H1 (cell line): ENCODE measurements at regions not wholly inside any gene's neighbourhood (a gene's known extent, or its start where the extent isn't known, plus 50 kb on each side); places are given as distances from the start of the nearest gene placed in this dataset.

Experiments
- CTCF ChIA-PET: fragments of 300-600 bp; sonication (Branson Sonifier 250); formaldehyde crosslinking; loops from one replicate; lab custom pipeline; 2021; ENCODE audit not compliant: partially characterized antibody; lab: Charles Lee
- POLR2A ChIA-PET: fragments of 300-600 bp; sonication (Branson Sonifier 250); formaldehyde crosslinking; loops from one replicate; lab custom pipeline; 2021; ENCODE audit warnings: inconsistent platforms; ENCODE audit not compliant: partially characterized antibody; lab: Charles Lee
- DNase-seq, 2 experiments: peaks; one replicate each; pipeline versions ENCODE4 v3.0.0 to v3.0.0-alpha.2; 2010 to 2022; ENCODE audit warnings: low spot score in 2 of 2, low read depth in 1 of 2, mixed read lengths in 1 of 2
- FAIRE-seq: peaks from 2 replicates; lab custom pipeline; 2011; peaks lifted over from hg19 to GRCh38; lab: Jason Lieb, UNC
- H2AFZ ChIP-seq: 2 replicates; pipeline ENCODE4 v1.8.1; 2012; ENCODE audit warnings: low read length, inconsistent platforms
- H2AK5ac ChIP-seq: 2 replicates; pipeline ENCODE4 v1.6.1; 2013; ENCODE audit warnings: low read depth, low read length
- H2BK120ac ChIP-seq: replicated peaks from 2 replicates; pipeline ENCODE3; 2013; ENCODE audit warnings: low read depth, low read length, inconsistent platforms
- H2BK12ac ChIP-seq: 2 replicates; pipeline ENCODE4 v1.6.1; 2013; ENCODE audit warnings: low read depth, low read length
- H2BK15ac ChIP-seq: 2 replicates; pipeline ENCODE4 v1.6.1; 2013; ENCODE audit warnings: low read length
- H2BK20ac ChIP-seq: 2 replicates; pipeline ENCODE4 v1.6.1; 2013; ENCODE audit warnings: low read length
- H2BK5ac ChIP-seq: 2 replicates; pipeline ENCODE4 v1.6.1; 2013; ENCODE audit warnings: low read depth, low read length
- H3K14ac ChIP-seq: 2 replicates; pipeline ENCODE4 v1.6.1; 2013; ENCODE audit warnings: inconsistent platforms; ENCODE audit not compliant: insufficient read length
- H3K18ac ChIP-seq: 2 replicates; pipeline ENCODE4 v1.6.1; 2013; ENCODE audit warnings: low read length; ENCODE audit errors: extremely low read depth
- H3K23ac ChIP-seq: 2 replicates; pipeline ENCODE4 v1.6.1; 2013; ENCODE audit warnings: inconsistent platforms; ENCODE audit not compliant: insufficient read length
- H3K23me2 ChIP-seq: 2 replicates; pipeline ENCODE4 v1.6.1; 2013; ENCODE audit warnings: low read depth, low read length
- H3K27ac ChIP-seq: 2 replicates; pipeline ENCODE4 v1.6.1; 2011; ENCODE audit warnings: low read depth, low read length, inconsistent platforms
- H3K27me3 ChIP-seq, 4 experiments: replicated peaks in 1 of 4; 1 replicate in 1 of 4; 2 replicates in 3 of 4; pipeline versions ENCODE4 v1.6.1 to v1.8.1; 2011 to 2013; ENCODE audit warnings: low read length in 3 of 4, mild to moderate bottlenecking in 3 of 4, inconsistent platforms in 2 of 4, mixed read lengths in 2 of 4, moderate library complexity in 1 of 4; ENCODE audit not compliant: control insufficient read depth in 3 of 4, insufficient read depth in 3 of 4; ENCODE audit errors: extremely low read depth in 1 of 4
- H3K36me3 ChIP-seq, 4 experiments: 2 replicates each; pipeline versions ENCODE4 v1.6.1 to v1.8.1; 2011 to 2013; ENCODE audit warnings: mild to moderate bottlenecking in 4 of 4, low read length in 3 of 4, moderate library complexity in 2 of 4, control low read depth in 1 of 4, inconsistent platforms in 1 of 4; ENCODE audit not compliant: insufficient read depth in 4 of 4, control insufficient read depth in 2 of 4
- H3K4ac ChIP-seq: replicated peaks from 2 replicates; pipeline ENCODE3; 2013; ENCODE audit warnings: low read length, low read depth, mixed read lengths, inconsistent platforms; ENCODE audit not compliant: insufficient read length
- H3K4me1 ChIP-seq, 4 experiments: replicated peaks in 1 of 4; 1 replicate in 1 of 4; 2 replicates in 3 of 4; pipeline versions ENCODE4 v1.6.1 to v1.8.1; 2011 to 2013; ENCODE audit warnings: low read length in 3 of 4, inconsistent platforms in 2 of 4, mixed read lengths in 1 of 4; ENCODE audit not compliant: insufficient read depth in 4 of 4, control insufficient read depth in 3 of 4
- H3K4me2 ChIP-seq, 2 experiments: 2 replicates each; pipeline versions ENCODE4 v1.6.1 to v1.8.1; 2011 to 2013; ENCODE audit warnings: low read depth in 2 of 2, low read length in 2 of 2, control low read depth in 1 of 2, inconsistent platforms in 1 of 2, mild to moderate bottlenecking in 1 of 2; ENCODE audit not compliant: insufficient read depth in 1 of 2
- H3K4me3 ChIP-seq, 4 experiments: fragments of 200-600, 300-600 bp in 1 of 4; sonication (generic), shearing (Covaris generic), sonication (Bioruptor Twin) in 1 of 4; 2 replicates each; pipeline versions ENCODE4 v1.5.1 to v1.8.1; 2011 to 2016; ENCODE audit warnings: low read length in 4 of 4, low read depth in 3 of 4, control low read depth in 2 of 4, inconsistent platforms in 2 of 4, mild to moderate bottlenecking in 2 of 4, mixed read lengths in 1 of 4, moderate library complexity in 1 of 4; ENCODE audit not compliant: insufficient read depth in 2 of 4; ENCODE audit errors: extremely low read depth in 1 of 4
- H3K56ac ChIP-seq: replicated peaks from 2 replicates; pipeline ENCODE3; 2013; ENCODE audit warnings: low read depth, mild to moderate bottlenecking, mixed read lengths, low read length, inconsistent platforms; ENCODE audit not compliant: insufficient read length
- H3K79me1 ChIP-seq: 2 replicates; pipeline ENCODE4 v1.6.1; 2013; ENCODE audit warnings: low read depth, low read length, control low read depth
- H3K79me2 ChIP-seq, 2 experiments: 2 replicates each; pipeline versions ENCODE4 v1.6.1 to v1.8.1; 2012 to 2013; ENCODE audit warnings: low read length in 2 of 2, mild to moderate bottlenecking in 2 of 2, inconsistent platforms in 1 of 2; ENCODE audit not compliant: insufficient read depth in 2 of 2, control insufficient read depth in 1 of 2
- H3K9ac ChIP-seq, 4 experiments: replicated peaks in 1 of 4; 1 replicate in 1 of 4; 2 replicates in 3 of 4; pipeline versions ENCODE4 v1.6.1 to v1.8.1; 2011 to 2013; ENCODE audit warnings: low read depth in 3 of 4, low read length in 3 of 4, control low read depth in 2 of 4, mild to moderate bottlenecking in 2 of 4, moderate library complexity in 2 of 4, inconsistent platforms in 1 of 4; ENCODE audit errors: extremely low read depth in 1 of 4
- H3K9me3 ChIP-seq, 2 experiments: 2 replicates each; pipeline versions ENCODE4 v1.6.1 to v1.8.1; 2012 to 2013; ENCODE audit warnings: mild to moderate bottlenecking in 2 of 2, moderate library complexity in 2 of 2, control low read depth in 1 of 2, inconsistent platforms in 1 of 2, low read depth in 1 of 2, low read length in 1 of 2, mixed read lengths in 1 of 2; ENCODE audit not compliant: insufficient read depth in 2 of 2
- H4K20me1 ChIP-seq, 2 experiments: replicated peaks in 1 of 2; 2 replicates each; pipeline versions ENCODE3 to v1.8.1; 2011 to 2013; ENCODE audit warnings: inconsistent platforms in 2 of 2, low read length in 2 of 2, mild to moderate bottlenecking in 1 of 2; ENCODE audit not compliant: insufficient read depth in 2 of 2, control insufficient read depth in 1 of 2
- H4K5ac ChIP-seq: 2 replicates; pipeline ENCODE4 v1.6.1; 2013; ENCODE audit warnings: low read length, low read depth, mixed read lengths, inconsistent platforms; ENCODE audit not compliant: insufficient read length
- H4K8ac ChIP-seq: 2 replicates; pipeline ENCODE4 v1.8.0; 2013; ENCODE audit warnings: mild to moderate bottlenecking, moderate library complexity, low read length, inconsistent platforms; ENCODE audit not compliant: insufficient read depth; ENCODE audit errors: extremely low read depth
- H4K91ac ChIP-seq: replicated peaks from 2 replicates; pipeline ENCODE3; 2013; ENCODE audit warnings: low read length, mixed read lengths, inconsistent platforms; ENCODE audit not compliant: insufficient read length
- CEBPB ChIP-seq: IDR thresholded peaks from 2 replicates; pipeline ENCODE4 v1.6.1; 2012; ENCODE audit warnings: low read depth, low read length
- SIN3A ChIP-seq, 2 experiments: IDR thresholded peaks in 1 of 2; conservative IDR thresholded peaks in 1 of 2; 2 replicates each; pipeline ENCODE4 v1.6.1; 2011 to 2012; ENCODE audit warnings: low read length in 2 of 2, improper control_type of control experiment in 1 of 2, low read depth in 1 of 2, mild to moderate bottlenecking in 1 of 2
- WGBS, 2 experiments: shearing (Covaris generic) in 1 of 2; methylation state at CpG; one replicate each; pipeline versions ENCODE4 v1.1.6 to v1.1.7; 2013 to 2015; ENCODE audit warnings: low lambda C conversion rate in 2 of 2, mixed read lengths in 2 of 2, inconsistent platforms in 1 of 2, low coverage in 1 of 2, missing lambda C conversion rate in 1 of 2; ENCODE audit not compliant: insufficient replicate concordance in 2 of 2, insufficient coverage in 1 of 2, insufficient read length in 1 of 2; ENCODE audit errors: extremely low coverage in 1 of 2, missing lambda C conversion rate in 1 of 2; 5-methylcytosine and 5-hydroxymethylcytosine counted together

DNA sequence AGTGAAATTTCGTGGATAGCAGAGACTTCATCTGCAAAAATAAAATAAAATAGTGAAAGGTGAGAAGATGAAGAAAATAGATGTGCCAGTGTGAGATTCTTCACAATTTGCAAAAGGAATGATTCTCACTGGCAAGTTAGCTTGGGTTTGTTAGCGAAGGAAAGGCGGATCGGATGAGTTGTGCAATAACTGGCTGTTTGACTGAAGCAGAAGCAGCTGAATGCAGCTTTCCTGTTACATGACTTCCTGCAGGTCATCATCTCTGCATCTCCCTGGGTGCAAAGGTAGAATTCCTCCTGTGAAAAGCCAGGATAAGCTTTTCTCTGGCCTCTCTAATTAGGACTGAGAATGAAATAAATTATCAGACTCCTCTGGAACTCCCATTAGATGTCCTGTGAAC, 263.1 kb upstream of the CHRM3 start:
- CTCF ChIA-PET = no interaction called here
- Histone ChIP-seq H3K9ac (no peak overlapping the region), H4K8ac (no peak overlapping the region), H4K20me1 (no peaks in the 10 kb centered on the region), H3K4ac (no peak overlapping the region), H2AFZ (peak overlapping the region; percentile 35; the same call in 1 of the 2 replicates), H3K27me3 (no peaks in the 10 kb centered on the region), H3K79me1 (no peaks in the 10 kb centered on the region), H2BK20ac (peak overlapping the region; percentile 53), H3K56ac (no peak overlapping the region), H3K79me2 (no peaks in the 10 kb centered on the region), H3K18ac (peak overlapping the region; percentile 19; the same call in 1 of the 2 replicates), H3K4me1 (peaks cover 3 to 10% (median 6%) of the 10 kb centered on the region in 4 experiments; a peak in 5 of 7 replicates), H3K14ac (no peak overlapping the region), H4K91ac (no peak overlapping the region), H3K23ac (no peak overlapping the region), H4K5ac (no peak overlapping the region), H3K4me3 (no peak overlapping the region), H3K23me2 (no peaks in the 10 kb centered on the region), H3K9me3 (no peaks in the 10 kb centered on the region), H3K4me2 (no peak overlapping the region), H2AK5ac (no peak overlapping the region), H3K27ac (no peak overlapping the region), H2BK12ac (peak overlapping the region; percentile 69; the same call in 1 of the 2 replicates), H2BK120ac (no peak overlapping the region), H3K36me3 (no peaks in the 10 kb centered on the region), H2BK15ac (no peak overlapping the region), H2BK5ac (peak overlapping the region; percentile 68; the same call in 1 of the 2 replicates)
- TF ChIP-seq CEBPB = peak; percentile 90
- TF ChIP-seq SIN3A (conservative IDR thresholded peaks at IDR 0.05 in 1 of 2, IDR thresholded peaks at IDR 0.05 in 1 of 2; ENCODE audit: low read depth in 1 of 2, low read length in 2 of 2) = no peak
- 86% methylated on average over 4 of the region's 4 CpGs; no CpG with 5 or more reads in 1 of the 2 experiments for WGBS, 2 experiments
- FAIRE-seq = no peak
- DNase-seq = no peak
- POLR2A ChIA-PET = interaction anchor here (1.8 kb wide), 1 partner anchor 17 kb away, joined by 4 read pairs; no protein-coding TSS in a partner anchor
